HG03097 (cell line): ENCODE measurements at regions not wholly inside any gene's neighbourhood (a gene's known extent, or its start where the extent isn't known, plus 50 kb on each side); places are given as distances from the start of the nearest gene placed in this dataset.

Experiments used
- ATAC-seq: cut with Tn5 transposase; IDR thresholded peaks from one replicate; pipeline ENCODE4 v1.9.1; 2021; ENCODE audit not compliant: unreplicated experiment, low FRiP score

DNA sequence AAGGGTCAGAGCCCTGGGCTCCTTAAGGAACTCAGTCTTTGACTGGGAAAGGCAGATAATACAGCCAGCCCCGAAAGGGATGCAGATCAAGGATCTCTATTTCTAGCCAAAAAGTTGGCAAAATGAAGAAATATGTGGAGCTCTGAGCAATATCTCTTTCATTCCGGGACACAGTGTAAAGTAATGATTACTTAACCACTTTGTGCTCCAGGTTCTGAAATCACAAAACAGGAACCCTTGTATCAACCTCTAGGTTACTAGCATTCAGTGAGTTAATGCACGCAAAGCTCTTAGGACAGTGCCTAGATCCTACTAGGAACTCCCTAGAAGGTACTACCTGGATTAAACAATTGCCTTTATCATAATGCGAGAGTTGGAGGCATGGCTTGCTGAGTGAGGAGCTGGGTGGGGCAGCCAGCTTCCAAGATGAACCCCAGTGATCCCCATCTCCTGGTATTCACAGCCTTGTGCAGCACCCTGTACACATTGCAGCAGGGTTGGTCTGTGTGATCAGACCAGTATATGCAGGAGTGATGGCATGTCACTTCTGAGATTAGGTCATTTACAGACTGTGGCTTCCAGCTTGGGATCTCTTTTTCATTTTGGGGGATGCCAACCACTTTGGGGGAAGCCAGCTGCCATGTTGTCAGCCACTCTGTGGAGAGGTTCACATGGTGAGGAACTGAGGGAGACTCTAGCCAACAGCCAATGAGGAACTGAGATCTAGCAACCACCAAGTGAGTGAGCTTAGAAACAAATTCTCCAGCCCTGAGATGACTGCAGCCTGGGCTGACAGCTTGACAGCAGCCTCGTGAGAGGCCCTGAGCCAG lies 103.1 kb upstream of the SLC44A1 start:
- ATAC-seq, result peak; percentile 90

DNA sequence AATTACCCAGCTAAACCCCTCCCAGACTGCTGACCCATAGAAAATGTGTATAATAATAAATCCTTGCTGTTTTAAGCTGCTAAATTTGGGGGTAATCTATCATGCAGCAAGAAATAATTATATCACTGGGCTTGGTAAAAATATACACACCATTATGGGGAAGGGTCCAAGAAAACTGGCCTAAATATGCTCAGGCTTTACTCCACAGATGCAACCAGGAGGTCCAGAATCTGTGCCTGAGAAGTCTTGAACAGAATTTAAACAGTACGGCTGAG lies 102.5 kb upstream of the SLC44A1 start:
- no peak for ATAC-seq

DNA sequence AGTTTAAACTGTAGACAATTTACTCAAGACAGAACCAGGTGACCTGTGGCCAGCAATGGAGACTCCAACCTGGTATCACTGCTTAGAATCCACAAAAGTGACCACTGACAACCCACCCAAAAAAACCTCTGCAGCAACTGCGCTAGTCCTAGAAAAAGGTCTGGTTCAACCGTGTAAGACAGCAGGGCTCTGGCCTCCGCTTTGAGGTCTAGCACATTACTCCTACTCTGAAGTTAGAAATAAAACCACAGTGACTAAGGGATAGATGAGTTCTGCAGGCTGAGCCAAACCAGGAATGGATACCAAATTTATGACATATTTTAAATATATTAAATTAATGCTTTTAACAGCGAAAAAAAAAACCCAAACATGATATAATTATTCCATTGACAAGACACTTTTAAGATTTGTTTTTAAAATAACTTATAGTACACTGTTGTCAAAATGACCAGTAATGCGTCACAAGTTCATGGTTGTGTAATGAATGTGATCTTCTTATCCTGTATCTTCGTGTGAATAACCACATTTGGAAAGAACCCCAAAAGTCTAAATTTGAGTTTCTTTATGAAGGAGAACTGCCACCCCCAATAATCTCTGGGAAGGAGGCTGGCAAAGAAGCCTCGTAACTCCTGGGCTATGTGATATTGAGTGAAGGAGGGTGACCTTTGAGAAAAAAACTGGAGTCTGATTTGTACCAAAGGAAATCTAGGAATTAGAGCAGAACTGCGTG lies 101.9 kb upstream of the SLC44A1 start:
- ATAC-seq, result no peak

DNA sequence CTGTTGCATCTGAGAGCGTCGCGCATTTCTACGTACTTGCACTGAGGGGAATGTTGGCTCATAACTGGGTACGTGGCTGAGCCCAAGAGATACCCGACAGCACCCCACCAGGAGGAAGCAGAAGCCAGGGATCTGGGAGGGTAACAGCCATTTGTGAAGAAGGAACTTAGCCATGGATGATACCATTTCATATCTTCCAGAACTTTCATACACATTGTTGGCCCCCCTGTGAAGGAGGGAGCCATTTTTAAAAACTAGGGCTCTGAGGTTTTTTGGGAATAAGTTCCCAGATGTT lies 101.4 kb upstream of the SLC44A1 start:
- ATAC-seq, result no peak

DNA sequence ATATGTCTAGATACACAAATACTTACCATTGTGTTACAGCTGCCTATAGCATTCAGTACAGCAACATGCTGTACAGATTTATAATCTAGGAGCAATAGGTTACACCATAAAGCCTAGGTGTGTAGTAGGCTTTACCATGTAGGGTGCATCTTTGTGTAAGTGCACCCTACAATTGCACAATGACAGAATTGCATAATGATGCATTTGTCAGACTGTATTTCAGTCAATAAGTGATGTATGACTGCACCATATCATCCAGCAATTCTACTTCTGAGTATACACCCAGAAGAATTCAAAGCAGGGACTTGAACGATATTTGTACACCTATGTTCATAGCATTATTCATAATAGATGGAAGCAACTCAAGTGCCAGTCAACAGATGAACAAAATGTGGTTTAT lies 100.4 kb upstream of the SLC44A1 start:
- ATAC-seq, result no peak

DNA sequence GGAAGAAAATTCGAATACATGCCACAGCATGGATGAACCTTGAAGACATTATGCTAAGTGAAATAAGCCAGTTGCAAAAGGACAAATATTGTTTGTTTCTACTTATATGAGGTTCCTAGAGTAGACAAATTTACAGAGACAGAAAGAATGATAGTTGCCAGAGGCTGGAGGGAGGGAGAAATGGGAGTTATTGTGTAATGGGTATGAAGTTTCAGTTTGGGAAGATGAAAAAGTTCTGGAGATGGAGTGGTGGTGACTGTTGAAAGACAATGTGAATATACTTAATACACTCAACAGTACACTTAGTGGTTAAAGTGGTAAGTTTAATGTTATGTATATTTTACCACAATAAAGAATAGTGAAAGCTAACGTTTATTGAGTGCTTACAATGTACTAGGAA lies 99.6 kb upstream of the SLC44A1 start:
- ATAC-seq, result no peak

DNA sequence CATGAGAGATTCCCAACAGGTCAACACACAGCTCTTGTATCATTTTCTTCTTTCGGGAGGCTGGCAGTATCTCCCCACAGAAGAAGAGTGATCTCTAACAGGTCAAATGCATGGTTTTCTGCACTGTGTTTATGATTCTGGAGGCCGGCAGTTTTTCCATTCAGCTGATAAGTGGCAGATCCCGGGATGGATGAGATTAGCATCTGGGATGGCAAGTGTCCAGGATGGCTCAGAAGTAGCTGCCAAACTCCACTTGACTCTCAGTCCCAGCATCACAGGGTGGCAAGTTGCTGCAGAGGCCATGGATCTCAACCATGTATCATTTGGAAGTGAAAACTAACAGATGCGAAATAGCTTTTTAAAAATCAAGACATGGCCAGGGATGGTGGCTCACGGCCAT lies 97.8 kb upstream of the SLC44A1 start:
- ATAC-seq, result no peak

DNA sequence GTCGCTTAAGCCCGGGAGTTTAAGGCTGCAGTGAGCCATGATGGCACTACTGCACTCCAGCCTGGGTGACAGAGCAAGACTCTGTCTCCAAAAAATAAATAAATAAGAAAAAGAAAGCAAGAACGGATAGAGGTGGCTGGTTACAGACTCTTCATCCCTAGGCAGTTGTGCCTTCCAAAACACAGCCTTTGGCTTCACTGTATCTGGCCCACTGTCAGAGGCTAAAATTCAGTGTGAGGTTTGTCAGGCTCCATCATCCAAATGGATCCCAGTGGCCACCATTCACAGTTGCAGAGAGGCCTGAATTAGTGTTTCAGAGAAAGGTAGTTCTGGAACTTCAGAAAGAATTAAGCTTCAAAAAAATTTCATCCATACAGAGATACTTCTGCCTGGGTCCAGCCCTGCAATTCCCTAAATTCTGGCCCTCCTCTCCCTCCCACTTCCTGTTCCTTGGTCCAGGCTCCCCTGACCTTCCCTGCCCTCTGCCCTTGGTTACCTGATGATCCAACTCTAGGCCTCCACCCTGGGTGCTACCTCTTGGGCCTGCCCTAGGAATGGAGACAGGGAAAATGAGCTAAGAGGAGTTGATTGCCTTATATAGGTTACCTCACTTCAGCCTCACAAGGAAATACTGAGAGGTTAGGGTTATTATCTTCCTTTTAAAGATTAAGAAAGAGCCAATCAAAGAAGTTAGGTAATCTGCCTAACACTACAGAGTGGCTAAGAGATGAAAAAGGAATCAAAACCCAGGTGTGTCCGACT lies 97.2 kb upstream of the SLC44A1 start:
- ATAC-seq, result no peak

DNA sequence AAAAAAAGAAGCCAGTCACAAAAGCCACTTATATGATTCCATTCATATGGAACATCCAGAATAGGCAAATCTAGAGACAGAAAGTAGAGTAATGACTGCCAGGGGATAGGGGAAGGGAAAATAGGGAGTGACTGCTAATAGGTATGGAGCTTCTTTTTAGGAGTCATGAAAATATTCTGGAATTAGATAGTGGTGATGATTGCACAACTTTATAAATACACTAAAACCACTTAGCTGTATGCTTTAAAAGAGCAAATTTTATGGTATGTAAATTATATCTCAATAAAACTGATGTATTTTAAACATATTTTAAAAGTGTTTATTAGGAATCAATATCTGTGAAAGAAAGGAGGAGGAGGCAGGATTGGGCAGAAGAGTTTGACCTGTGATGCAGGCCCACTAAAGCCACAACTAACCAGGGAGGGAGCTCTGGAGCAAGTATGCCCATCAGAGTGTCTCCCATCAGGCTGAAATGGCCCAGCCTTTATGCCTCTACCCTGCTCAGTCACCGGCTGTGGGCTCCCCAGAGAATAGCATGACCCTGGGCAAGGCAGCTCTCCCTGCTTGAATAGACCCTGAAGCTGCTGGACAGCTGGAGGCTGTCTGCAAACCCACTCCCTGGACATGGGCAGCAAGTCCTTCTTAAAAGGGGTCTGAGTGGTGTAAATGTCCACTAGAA lies 96.0 kb upstream of the SLC44A1 start:
- no peak for ATAC-seq

DNA sequence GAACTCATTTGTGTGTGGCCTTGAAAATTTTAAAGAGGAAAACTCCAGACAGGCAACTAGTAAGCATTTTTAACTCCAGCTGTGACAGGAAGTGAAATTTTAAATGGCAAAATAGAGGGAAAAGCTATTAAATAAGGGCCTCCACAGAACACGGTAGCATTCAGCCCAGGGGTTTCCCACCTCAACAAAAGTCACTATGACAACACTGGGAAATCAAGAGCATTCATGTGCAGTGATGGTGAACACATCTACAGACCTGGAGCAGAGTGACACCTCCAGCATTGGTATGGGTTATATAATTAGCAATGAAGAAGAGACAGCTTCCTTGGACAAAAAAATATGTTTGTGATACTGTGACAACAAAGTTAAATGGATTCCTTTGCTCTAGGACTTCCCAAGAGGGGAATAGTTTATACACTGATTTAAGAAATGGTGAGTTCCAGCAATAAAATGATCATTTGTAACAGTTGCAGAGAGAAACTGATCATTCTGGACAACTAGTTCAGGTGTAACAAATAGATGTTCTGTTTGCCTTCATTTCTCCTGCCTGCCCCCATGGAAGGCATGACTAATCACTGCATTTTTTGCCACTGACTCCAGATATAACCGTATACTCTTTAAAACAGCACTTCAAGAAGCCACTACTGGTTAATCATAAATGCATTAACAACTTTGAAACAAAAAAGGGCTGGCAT lies 93.3 kb upstream of the SLC44A1 start:
- no peak for ATAC-seq

DNA sequence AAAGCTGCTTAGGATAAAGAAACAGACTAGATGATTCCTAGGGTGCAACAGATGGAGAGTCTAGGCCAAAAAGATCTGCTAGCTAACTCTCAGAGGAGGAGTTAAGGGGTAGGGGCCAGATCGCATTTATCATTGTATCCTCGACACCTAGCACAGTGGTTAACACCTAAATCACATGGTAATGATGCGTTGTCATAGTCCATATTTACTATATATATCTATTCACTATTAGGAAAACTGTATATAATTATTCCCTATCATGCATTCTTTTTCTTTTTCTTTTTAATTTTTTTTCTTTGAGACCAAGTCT lies 92.8 kb upstream of the SLC44A1 start:
- ATAC-seq, result no peak

DNA sequence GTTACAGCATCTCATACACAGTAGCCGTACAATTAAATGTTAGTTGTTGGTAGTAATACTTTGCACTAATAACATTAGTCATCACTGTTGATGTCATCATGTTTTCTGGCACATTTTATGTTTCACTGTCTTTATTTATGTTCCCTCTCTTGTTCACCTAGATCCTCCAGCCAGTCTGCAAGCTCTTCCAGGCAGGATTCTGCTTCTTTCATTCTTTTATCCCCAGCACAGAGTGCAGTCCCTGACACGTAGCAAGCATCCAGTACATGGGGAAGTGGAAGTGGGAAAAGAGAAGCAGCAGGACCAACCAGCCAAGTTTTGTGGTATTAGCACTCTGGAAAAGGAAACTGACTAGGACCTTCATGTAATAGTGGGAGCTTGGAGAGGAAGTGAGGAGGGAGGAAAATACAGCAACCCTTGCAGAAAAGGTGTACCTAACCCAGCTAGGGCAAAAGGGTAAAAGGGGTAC lies 89.7 kb upstream of the SLC44A1 start:
- no peak for ATAC-seq

DNA sequence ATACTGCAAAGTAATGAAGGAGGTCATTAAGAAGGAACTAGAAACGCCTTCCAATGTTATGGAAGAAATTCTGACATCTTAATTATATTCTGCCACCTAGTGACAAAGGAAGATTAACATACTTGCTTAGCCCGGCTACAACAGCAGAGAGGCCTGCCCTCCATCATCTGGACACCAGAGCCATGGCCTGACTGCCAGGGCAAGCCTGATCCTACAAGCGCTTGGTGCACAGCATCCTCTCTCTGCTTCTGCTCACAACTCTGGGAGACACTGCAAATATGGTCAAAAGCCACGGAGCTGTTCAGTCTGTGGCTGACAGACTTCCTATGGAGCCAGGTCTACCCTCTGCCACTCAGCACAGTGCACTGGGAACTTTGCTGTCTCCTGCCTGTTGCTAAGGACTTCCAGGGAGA lies 87.3 kb upstream of the SLC44A1 start:
- ATAC-seq, result peak; percentile 63

DNA sequence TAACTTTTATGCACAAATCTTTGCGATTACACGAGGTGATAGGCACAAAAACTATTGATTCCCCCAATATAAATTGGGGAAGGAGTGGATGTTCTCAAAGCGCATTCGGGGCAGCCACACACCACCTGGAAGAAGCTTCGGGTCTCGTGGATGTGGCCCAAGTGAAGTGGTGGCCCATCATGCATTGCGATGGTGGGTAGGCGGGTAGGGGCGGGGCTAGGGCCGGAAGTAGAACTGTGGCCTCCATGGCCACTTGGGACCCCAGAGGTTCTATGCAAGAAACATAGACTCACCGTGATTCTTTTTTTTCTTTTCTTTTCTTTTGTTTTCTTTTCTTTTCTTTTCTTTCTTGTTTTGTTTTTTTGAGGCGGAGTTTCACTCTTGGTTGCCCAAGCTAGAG lies 86.4 kb upstream of the SLC44A1 start:
- no peak for ATAC-seq

DNA sequence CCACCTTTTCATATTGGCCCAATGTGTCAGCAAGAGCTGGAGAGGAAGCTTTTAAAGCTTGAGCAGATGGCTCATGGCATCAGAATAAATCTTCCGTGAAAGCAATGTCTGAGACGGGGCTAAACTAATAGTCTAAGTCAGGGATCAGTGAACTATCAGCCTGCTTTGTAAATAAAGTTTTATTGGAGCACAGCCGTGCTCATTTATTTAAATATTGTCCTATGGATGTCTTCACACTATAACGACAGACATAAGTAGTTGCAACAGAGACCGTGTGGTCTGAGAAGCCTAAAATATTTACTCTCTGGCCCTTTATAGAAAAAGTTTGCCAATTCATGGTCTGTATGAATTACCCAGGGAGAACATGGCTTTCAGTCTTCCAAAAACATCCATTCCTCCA lies 85.6 kb upstream of the SLC44A1 start:
- ATAC-seq, result no peak

DNA sequence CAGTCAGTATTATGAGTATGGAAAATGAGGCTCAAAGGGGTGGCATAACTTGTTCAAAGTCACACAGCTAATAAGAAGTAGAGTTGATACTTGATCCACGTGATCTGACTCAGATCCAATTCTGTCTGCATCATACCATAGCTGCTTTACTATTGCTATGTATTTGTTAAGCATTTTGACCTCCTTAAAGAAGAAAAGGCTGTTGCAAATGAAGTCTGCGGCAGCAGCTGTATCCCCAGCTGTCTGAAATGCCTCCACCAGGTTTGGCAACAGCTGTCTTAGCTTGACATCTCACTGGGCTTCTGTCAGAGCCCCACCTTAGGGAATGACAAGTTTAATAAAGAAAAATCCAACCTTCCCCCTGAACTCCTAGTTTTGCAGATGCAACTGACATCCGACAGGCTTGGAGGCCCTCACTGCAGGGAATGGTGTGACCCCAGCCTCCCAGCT lies 75.6 kb upstream of the SLC44A1 start:
- ATAC-seq, result no peak

DNA sequence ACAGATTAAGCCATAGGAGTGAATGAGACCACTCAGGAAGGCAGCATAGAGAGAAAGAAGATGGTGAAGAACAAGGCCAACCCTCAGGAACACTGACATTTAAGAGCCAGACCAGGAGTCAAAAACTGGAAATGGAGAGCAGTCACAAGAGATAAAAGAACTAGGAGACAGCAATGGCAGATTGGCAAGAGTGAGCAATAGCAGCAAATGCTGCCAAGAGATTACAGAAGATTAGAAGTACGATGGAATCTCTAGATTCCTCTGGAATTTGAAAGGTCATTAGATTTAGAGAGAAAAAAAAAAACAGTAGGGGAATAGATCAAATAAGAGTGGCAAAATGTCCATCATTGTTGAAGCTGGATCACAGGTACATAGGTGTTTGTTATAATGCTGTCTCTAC lies 73.4 kb upstream of the SLC44A1 start:
- ATAC-seq, result no peak

DNA sequence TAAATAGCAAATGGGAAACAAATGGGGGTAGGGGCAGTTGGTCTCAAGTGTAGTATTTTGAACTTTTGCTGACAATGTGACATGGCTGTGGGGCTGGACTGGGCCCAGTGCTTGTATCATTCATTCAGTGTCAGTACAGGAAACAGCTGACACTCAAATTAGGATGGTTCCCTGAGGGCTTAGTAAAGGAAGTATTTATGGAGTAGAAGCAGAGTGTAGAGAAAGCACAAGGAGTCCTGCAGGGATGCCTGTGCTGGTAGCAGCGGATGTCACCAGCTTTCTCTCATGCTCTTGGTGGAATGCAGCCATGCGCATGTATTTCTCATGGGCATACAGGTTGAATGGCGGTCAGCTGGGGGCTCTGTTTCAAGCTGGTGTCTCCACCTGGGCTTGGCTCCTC lies 72.9 kb upstream of the SLC44A1 start:
- no peak for ATAC-seq

DNA sequence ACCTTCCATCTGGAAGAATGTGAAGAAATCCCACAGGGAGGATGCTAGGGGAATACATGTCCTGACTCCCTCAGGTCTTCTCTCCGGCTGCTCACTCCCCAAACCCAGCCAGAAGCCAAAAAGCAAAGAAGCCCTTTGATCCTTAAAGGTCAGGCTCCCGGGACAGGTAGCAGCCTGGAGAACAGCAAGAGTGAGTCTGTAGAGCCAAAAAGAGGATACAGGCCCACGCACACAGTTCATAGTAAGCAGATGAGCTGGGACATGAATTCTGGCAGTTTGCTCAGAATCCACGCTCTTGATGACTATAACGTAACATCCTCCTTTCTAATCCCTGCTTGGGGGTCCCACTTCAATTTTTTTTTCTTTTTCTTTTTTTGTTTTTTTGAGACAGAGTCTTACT lies 72.0 kb upstream of the SLC44A1 start:
- ATAC-seq, result no peak

DNA sequence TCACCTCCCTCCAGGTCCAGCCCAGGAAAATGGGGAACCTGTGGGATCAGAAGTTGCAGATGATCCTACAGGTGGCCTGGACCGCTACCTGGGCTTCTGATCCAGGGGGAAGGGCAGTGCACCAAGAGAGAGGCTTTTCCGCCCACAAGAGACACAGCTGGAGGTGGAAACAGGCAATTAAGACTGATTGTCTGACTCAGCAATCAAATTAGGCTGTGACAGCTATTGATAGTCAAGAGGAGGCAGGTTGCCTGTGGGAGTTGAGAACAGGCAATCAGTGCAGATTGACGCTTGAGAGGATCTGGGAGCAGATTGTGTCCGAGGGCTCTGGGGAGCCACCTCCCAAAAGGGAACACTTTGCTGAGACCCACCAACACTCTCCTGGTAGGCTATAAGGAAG lies 71.1 kb upstream of the SLC44A1 start:
- no peak for ATAC-seq

DNA sequence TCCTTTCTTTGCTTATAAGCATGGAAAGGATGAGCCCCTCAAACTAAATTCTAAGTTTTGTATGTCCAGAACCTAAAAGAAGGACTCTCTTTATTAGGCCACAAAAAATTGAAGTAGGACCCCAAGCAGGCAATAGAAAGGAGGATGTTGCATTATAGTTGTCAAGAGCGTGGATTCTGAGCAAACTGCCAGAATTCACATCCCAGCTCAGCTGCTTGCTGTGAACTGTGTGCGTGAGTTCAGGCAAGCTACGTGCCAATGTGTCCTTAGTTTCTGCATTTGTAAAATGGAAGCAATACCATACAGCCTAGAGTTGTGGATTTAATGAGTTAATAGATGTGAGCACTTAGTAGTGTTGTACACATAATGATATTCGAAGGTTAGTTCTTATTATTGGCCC lies 70.6 kb upstream of the SLC44A1 start:
- no peak for ATAC-seq
